HEK293 (cell line): ENCODE measurements at regions not wholly inside any gene's neighbourhood (a gene's known extent, or its start where the extent isn't known, plus 50 kb on each side); places are given as distances from the start of the nearest gene placed in this dataset.

Source experiments
- CTCF ChIA-PET: fragments of 350-600 bp; formaldehyde crosslinking; extraction: SDS; loops from one replicate; lab custom pipeline; 2021; ENCODE audit warnings: antibody characterized with exemption; lab: Yijun Ruan, JAX
- POLR2A ChIA-PET: fragments of 300-600 bp; formaldehyde crosslinking; extraction: SDS; loops from one replicate; lab custom pipeline; 2020; ENCODE audit warnings: antibody characterized with exemption, inconsistent platforms; lab: Yijun Ruan, JAX
- H3K27ac ChIP-seq: fragments of 200-500 bp; sonication (Bioruptor generic); 2 replicates; pipeline ENCODE4 v1.5.1; 2014; ENCODE audit warnings: low read depth, low read length, control low read depth, inconsistent platforms; ENCODE audit errors: extremely low read depth
- H3K36me3 ChIP-seq, 2 experiments: fragments of 200-500 bp in 1 of 2; sonication (Bioruptor generic) in 1 of 2; 1 replicate in 1 of 2; 2 replicates in 1 of 2; pipeline ENCODE4 v1.5.1; 2014 to 2017; ENCODE audit warnings: inconsistent platforms in 2 of 2, low read length in 2 of 2; ENCODE audit not compliant: control insufficient read depth in 2 of 2, insufficient read depth in 1 of 2
- H3K4me1 ChIP-seq: fragments of 200-500 bp; sonication (Bioruptor generic); 2 replicates; pipeline ENCODE4 v1.5.1; 2014; ENCODE audit warnings: mild to moderate bottlenecking, low read length, inconsistent platforms; ENCODE audit not compliant: control insufficient read depth, insufficient read depth
- H3K4me3 ChIP-seq: 2 replicates; pipeline ENCODE4 v1.5.1; 2011; ENCODE audit warnings: low read depth, mild to moderate bottlenecking, control low read depth, low read length, moderate library complexity
- H3K9me3 ChIP-seq: fragments of 200-500 bp; sonication (Bioruptor generic); 2 replicates; pipeline ENCODE4 v1.5.1; 2014; ENCODE audit warnings: low read depth, low read length, inconsistent platforms; ENCODE audit not compliant: control insufficient read depth, insufficient read depth
- BCL11B ChIP-seq: fragments of 450-650 bp; formaldehyde crosslinking; IDR thresholded peaks from 2 replicates; pipeline ENCODE4 v1.5.1; 2016; ENCODE audit warnings: low read depth, missing biosample characterization, missing genetic modification characterization
- KLF17 ChIP-seq: fragments of 450-650 bp; formaldehyde crosslinking; IDR thresholded peaks from 2 replicates; pipeline ENCODE4 v1.5.1; 2016; ENCODE audit warnings: missing biosample characterization, missing genetic modification characterization
- KLF8 ChIP-seq: fragments of 450-650 bp; formaldehyde crosslinking; IDR thresholded peaks from 2 replicates; pipeline ENCODE4 v1.5.1; 2016; ENCODE audit warnings: missing biosample characterization, missing genetic modification characterization
- PRDM10 ChIP-seq: fragments of 450-650 bp; formaldehyde crosslinking; IDR thresholded peaks from 2 replicates; pipeline ENCODE4 v1.5.1; 2016; ENCODE audit warnings: missing biosample characterization, missing genetic modification characterization
- SCRT2 ChIP-seq: fragments of 450-650 bp; formaldehyde crosslinking; IDR thresholded peaks from 2 replicates; pipeline ENCODE4 v1.5.1; 2016; ENCODE audit warnings: missing biosample characterization, missing genetic modification characterization
- ZBTB26 ChIP-seq: fragments of 450-650 bp; formaldehyde crosslinking; optimal IDR thresholded peaks from 2 replicates; pipeline ENCODE3; 2016; ENCODE audit warnings: missing biosample characterization, mild to moderate bottlenecking, missing genetic modification characterization
- ZNF121 ChIP-seq: fragments of 450-650 bp; formaldehyde crosslinking; IDR thresholded peaks from 2 replicates; pipeline ENCODE4 v1.5.1; 2016; ENCODE audit warnings: missing biosample characterization, missing genetic modification characterization
- ZNF148 ChIP-seq: fragments of 450-650 bp; formaldehyde crosslinking; IDR thresholded peaks from 2 replicates; pipeline ENCODE4 v1.5.0; 2017; ENCODE audit warnings: missing biosample characterization, missing genetic modification characterization, borderline replicate concordance
- ZNF221 ChIP-seq: fragments of 450-650 bp; formaldehyde crosslinking; IDR thresholded peaks from 2 replicates; pipeline ENCODE4 v1.5.1; 2017; ENCODE audit warnings: missing biosample characterization, missing genetic modification characterization, borderline replicate concordance
- ZNF280D ChIP-seq: fragments of 450-650 bp; formaldehyde crosslinking; IDR thresholded peaks from 2 replicates; pipeline ENCODE4 v1.5.1; 2016; ENCODE audit warnings: missing biosample characterization, missing genetic modification characterization
- ZNF292 ChIP-seq: fragments of 450-650 bp; formaldehyde crosslinking; IDR thresholded peaks from 2 replicates; pipeline ENCODE4 v1.5.1; 2016; ENCODE audit warnings: low read depth, missing biosample characterization, missing genetic modification characterization, borderline replicate concordance
- ZNF433 ChIP-seq: fragments of 450-650 bp; formaldehyde crosslinking; IDR thresholded peaks from 2 replicates; pipeline ENCODE4 v1.5.1; 2016; ENCODE audit warnings: missing biosample characterization, missing genetic modification characterization, low read depth
- ZNF513 ChIP-seq: fragments of 450-650 bp; IDR thresholded peaks from 2 replicates; pipeline ENCODE4 v1.5.1; 2018; ENCODE audit warnings: missing biosample characterization, missing genetic modification characterization
- ZNF621 ChIP-seq: fragments of 450-650 bp; formaldehyde crosslinking; IDR thresholded peaks from 2 replicates; pipeline ENCODE4 v1.5.1; 2017; ENCODE audit warnings: missing biosample characterization, missing genetic modification characterization
- ZNF639 ChIP-seq: fragments of 450-650 bp; formaldehyde crosslinking; IDR thresholded peaks from 2 replicates; pipeline ENCODE4 v1.5.1; 2016; ENCODE audit warnings: missing biosample characterization, missing genetic modification characterization
- ZSCAN5A ChIP-seq: fragments of 450-650 bp; formaldehyde crosslinking; IDR thresholded peaks from 2 replicates; pipeline ENCODE4 v1.5.1; 2016; ENCODE audit warnings: missing biosample characterization, missing genetic modification characterization

- TF ChIP-seq PRDM10 (tag by site-specific recombination) = peak; percentile 45; the same call in 1 of the 2 replicates
- TF ChIP-seq ZBTB26 (tag by site-specific recombination) = no peak
Measured at GRCh38 chr3:23646184-23646920, 159.4 kb upstream of the UBE2E1 start (continued).

GRCh38 chr3:23647706-23648258, 158.0 kb upstream of the UBE2E1 start:
- H3K36me3 ChIP-seq = no peaks in the 10 kb centered on the region
- H3K4me1 ChIP-seq = peaks cover 6% of the 10 kb centered on the region
- no peak overlapping the region for H3K27ac ChIP-seq
- H3K4me3 ChIP-seq = no peak overlapping the region
- ChIA-PET POLR2A (no interaction called here), CTCF (interaction anchor here (0.6 kb wide), 1 partner anchor 422 kb away, joined by 4 read pairs; no protein-coding TSS in a partner anchor)
- H3K9me3 ChIP-seq = no peaks in the 10 kb centered on the region
- no peak for TF ChIP-seq ZSCAN5A
- TF ChIP-seq KLF17 (tag by site-specific recombination) = no peak
- TF ChIP-seq ZNF280D (tag by site-specific recombination) = no peak
- no peak for TF ChIP-seq KLF8 (tag by site-specific recombination)
- TF ChIP-seq ZNF148 (tag by site-specific recombination) = no peak
- TF ChIP-seq ZNF221 (tag by site-specific recombination) = no peak
- no peak for TF ChIP-seq ZNF121
- no peak for TF ChIP-seq BCL11B (tag by site-specific recombination)
- no peak for TF ChIP-seq ZNF639
- no peak for TF ChIP-seq SCRT2 (tag by site-specific recombination)
- TF ChIP-seq ZNF292 (tag by site-specific recombination) = no peak
- TF ChIP-seq ZNF433 (tag by site-specific recombination) = no peak
- TF ChIP-seq ZNF621 = no peak
- no peak for TF ChIP-seq ZNF513 (tag by site-specific recombination)
